OCI-LY3 (cell line): ENCODE measurements at regions not wholly inside any gene's neighbourhood (a gene's known extent, or its start where the extent isn't known, plus 50 kb on each side); places are given as distances from the start of the nearest gene placed in this dataset.

Experiments used
- EZH2phosphoT487 ChIP-seq: fragments of 200-600 bp; shearing (Covaris generic); IDR thresholded peaks from 2 replicates; pipeline ENCODE4 v1.6.1; 2018; ENCODE audit warnings: antibody characterized with exemption, mixed run types, low read depth
- TF ChIP-seq, protein P1 (sequence below): fragments of 200-600, 300-600 bp; sonication (generic); IDR thresholded peaks from 2 replicates; pipeline ENCODE4 v1.5.1; 2014; ENCODE audit warnings: antibody characterized with exemption, low read length, low read depth

- TF ChIP-seq, protein P1, sequence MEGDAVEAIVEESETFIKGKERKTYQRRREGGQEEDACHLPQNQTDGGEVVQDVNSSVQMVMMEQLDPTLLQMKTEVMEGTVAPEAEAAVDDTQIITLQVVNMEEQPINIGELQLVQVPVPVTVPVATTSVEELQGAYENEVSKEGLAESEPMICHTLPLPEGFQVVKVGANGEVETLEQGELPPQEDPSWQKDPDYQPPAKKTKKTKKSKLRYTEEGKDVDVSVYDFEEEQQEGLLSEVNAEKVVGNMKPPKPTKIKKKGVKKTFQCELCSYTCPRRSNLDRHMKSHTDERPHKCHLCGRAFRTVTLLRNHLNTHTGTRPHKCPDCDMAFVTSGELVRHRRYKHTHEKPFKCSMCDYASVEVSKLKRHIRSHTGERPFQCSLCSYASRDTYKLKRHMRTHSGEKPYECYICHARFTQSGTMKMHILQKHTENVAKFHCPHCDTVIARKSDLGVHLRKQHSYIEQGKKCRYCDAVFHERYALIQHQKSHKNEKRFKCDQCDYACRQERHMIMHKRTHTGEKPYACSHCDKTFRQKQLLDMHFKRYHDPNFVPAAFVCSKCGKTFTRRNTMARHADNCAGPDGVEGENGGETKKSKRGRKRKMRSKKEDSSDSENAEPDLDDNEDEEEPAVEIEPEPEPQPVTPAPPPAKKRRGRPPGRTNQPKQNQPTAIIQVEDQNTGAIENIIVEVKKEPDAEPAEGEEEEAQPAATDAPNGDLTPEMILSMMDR, result no peak
- TF ChIP-seq EZH2phosphoT487, result no peak
Observed at GRCh38 chr18:75681538-75682115, 254.1 kb upstream of the SMIM21 start.
